Stimulated activated CD8-positive, alpha-beta memory T cell treated with anti-CD3 and anti-CD28 coated beads, Interleukin-7, amount 100 ng/mL, for 48 hours (primary cell): ENCODE measurements at regions not wholly inside any gene's neighbourhood (a gene's known extent, or its start where the extent isn't known, plus 50 kb on each side); places are given as distances from the start of the nearest gene placed in this dataset.
"Not testable (repeated sequence)": the region's sequence is repeated elsewhere in the genome, so short reads cannot be mapped to it uniquely, and the experiment has no call there.

ENCODE experiments used
- DNase-seq, 2 donors: peaks; one replicate each; pipeline ENCODE4 v3.0.0-alpha.2; 2020; ENCODE audit warnings: low read depth in 1 of 2; ENCODE audit errors: extremely low read depth in 1 of 2

DNA sequence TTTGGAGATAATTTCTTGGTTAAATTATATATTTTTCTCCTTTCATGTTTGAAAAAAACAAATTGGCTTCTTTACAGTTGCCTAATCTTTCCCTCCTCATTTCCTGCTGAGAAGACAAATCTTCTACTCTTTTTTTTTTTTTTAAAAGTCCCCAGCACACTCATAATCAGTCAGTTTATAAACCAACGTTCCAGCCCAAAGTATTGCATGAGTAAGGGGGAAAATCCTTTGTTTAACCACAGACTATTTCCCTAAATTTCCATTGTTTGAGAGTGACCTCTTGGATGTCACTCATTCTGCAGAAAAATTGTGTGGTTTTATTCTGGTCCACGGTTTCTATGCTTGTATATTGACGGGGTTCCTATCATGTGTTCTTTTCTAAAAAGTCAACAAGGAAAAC is 55.1 kb upstream of the TLR4 start:
- no peak for DNase-seq

DNA sequence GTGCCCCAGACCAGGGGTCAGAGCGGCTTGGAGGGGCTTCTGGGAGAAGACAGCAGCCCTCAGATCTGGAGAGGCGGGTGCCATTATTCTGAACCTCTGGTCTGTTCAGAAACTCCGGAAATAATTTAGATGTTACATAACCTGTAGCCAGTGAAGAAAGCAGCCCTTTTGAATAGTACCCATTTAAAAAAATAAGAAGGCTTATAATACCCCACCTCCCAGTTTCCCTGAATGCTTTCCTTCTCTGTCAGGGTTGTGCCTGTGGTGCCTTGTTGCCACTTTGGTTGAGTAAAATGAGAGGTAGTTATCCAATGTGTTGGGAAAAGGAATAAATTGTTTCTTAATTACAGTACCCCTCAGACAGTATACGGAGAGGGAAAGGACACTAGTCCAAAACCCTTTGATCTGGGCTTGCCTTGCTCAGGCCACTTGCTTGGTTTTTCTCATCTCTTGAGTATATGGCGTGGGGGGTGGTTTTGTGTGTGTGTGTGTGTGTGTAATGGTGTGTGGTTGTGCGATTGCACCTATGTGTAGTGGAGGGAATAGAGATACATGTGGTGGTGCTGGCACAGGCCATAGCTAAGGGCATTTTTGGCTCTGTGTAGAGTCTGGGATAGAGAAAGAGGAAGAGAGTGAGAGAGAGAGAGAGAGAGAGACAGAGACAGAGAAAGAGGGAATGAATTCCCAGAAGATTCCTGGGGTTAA is 59.1 kb upstream of the TLR4 start:
- no peak for DNase-seq

DNA sequence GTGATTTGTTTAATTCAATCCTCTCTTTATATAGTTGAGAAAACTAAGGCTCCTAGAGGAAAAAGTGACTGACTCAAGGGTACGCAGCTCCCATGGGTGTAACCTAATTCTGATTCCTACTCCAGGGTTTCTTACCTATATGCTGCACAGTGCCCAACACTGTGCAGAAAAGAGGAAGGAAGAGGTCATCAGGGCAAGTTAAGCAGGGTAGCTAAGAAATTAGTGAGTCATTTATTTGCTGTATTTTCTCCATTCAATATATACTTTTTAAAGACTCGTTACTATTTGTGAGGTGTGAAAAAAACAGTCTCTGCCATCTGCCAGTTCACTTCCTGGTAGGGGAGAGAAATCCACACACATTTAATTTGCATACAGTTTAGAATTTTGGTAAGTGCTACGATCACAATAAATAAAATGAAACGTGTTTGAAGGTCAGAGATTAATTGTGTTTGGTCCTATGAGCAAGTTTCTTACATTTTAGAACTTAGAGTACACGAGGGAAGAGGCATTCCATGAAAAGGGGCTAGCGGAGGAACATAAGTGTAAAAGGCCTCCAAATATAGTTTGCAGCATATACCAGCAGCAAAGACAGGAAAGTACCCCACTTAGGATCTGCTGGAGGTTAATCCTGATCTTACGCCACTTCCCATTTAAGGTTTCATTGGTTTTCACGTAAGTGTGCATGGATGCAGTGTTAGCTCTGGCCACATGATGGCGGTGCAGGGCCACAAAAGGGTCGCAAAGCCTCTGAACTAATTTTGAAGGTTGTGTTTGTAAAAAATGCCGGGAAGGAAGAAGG is 59.9 kb upstream of the TLR4 start:
- DNase-seq, result peak; percentile 10 to 26

DNA sequence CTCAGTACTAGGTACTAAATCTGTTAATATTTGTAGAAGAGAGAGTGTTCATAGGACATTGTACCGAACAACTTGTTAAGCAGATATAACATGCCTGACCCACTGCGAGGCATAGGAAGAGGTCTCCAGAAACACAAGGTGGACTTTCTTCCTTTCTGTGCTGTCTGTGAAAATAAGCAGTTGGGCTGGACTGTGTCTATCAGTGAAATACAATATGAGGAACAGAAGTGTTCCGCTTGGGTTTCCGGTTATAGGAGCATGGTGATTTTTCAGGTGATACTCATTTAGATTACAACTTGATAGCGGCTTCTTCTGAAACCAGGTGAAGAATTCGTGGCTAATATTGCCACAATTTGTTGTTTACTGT is 60.9 kb upstream of the TLR4 start:
- DNase-seq, result no peak

DNA sequence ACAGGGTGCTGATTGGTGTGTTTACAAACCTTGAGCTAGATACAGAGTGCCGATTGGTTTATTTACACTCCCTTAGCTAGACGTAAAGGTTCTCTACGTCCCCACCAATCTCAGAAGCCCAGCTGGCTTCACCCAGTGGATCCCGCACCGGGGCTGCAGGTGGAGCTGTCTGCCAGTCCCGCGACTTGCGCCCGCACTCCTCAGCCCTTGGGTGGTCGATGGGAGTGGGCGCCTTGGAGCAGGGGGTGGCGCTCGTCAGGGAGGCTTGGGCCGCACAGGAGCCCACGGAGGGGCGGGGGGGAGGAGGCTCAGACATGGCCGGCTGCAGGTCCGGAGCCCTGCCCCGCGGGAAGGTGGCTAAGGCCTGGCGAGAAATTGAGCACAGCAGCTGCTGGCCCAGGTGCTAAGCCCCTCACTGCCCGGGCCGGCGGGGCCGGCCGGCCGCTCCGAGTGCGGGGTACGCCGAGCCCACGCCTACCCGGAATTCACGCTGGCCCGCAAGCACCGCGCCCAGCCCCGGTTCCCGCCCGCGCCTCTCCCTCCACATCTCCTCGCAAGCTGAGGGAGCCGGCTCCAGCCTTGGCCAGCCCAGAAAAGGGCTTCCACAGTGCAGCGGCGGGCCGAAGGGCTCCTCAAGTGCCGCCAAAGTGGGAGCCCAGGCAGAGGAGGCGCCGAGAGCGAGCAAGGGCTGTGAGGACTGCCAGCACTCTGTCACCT is 61.5 kb upstream of the TLR4 start:
- not testable (repeated sequence) for DNase-seq

DNA sequence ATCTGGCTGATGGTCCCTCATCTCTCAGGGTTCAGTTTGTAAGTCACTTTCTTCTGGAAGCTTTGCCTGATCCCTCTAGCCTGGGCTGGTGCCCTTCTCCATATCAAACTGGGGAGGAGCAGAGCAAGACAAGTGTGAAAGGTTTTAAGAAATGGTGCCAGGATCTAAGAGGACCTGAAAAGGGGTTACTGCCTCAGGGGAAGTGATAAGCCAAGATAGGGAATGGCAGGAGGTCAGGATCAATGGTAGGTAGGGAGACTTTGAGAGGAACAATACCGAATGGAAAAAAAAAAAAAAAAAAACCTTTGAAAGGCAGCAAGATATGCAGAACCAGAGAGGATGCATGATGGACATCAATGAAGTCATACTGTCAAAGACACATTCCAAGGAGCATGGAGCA is 67.5 kb upstream of the TLR4 start:
- DNase-seq, result no peak

DNA sequence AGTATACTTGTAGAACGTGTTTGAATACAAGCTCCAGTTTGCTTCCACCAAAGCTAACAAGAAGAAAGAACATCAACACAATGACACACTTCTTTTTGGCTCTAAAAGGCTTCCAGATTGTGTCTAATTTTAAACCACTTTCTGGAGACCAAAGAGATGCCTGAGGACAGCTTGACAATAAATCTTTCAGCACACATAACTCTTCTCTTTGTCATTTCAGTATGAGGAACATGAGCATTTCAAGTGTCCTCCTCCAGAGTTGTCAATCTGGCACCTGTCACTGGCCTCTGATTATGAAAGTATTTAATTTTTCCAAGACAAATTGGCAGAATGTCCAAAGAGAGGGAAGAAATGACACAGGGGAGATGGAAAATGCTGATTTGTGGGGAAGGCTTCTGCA is 79.0 kb upstream of the TLR4 start:
- DNase-seq, result no peak

DNA sequence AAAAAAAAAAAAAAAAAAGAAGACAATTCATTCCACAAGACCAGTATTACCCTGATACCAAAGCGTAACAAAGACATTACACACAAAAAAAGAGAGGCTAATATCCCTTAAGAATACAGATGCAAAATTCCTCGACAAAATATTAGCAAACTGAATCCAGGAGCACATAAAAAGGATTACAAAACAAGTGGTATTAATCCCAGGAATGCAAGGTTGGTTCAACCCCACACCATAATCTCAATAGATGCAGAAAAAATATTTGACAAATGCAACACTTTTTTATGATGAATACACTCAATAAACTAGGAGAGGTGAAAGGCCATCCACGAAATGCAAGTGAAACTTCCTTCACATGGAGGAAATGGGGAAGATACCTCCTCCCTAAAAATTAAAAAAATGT is 80.1 kb upstream of the TLR4 start:
- no peak for DNase-seq

DNA sequence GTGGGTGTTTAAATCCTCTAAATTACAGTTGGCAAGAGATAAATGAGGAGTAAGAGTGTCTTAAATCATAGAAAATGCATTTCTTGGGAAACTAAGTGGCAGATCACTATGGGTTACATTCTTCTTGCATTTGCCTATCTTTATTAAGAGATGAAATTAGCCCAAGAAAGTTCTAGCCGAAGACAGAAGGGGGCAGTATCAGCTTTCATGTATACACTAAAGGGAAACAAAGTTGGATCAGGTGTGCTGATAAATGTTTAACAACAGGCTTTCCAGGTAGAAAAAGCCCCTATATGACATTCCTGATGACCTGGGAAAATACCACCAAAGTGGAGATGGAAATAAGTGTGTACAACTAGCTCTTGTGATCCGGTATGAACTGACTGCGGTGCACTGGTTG is 81.9 kb upstream of the TLR4 start:
- DNase-seq, result no peak

DNA sequence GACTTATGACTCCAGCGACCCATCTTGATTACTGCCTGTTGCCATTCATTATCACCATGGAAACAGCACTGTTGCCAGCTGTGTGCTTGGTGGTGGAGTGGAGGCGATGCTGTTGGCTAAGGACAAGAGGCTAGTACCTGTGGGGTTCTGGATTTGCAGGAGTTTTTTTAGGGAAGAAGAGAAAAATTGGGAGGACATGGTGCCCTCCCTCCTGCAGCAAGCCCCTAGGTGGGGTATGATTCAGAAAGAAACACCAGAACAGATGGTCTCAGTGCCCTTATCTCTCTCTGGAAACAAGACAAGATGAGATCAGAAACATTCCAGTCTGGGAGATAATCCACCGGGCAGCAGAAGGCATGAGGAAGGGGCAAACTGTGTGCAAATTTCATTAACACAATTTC is 87.8 kb upstream of the TLR4 start:
- no peak for DNase-seq

DNA sequence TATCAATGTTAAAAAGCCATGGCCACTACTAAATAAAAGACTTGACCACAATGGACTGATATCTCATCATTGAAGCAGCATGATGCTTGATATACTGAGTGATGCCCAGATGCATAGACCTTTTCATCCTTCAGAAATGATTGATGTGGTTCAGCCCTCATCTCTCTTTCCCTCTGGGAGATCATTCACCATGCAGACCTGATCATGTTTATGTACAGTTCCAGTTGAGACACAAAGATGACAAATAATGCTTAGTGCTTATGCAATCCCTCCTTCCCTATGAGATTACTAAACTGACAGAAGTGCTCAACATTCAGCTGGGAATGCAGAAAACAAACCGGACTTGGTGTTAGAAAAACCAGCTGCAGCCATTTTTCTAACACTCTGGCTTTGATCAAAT is 91.9 kb upstream of the TLR4 start:
- DNase-seq, result no peak

DNA sequence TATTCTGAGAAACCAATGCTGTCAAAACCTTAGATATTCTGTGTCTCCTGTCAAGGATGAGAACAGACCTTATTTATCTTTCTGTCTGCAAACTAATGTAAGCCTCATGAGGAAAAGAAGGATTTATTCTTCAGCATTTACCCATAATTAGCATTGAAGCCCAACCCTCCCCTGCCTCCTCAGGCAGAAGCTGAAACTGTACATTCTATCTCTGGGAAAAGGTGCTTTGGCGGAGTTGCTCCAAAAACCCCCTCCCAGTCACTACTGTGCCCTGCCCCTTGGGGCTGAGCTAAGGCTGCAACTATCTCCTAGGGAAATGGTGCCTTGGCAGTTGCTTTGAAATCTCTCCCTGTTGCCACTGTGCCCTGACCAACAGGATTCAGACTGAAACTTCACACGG is 106.2 kb upstream of the TLR4 start:
- DNase-seq, result no peak

DNA sequence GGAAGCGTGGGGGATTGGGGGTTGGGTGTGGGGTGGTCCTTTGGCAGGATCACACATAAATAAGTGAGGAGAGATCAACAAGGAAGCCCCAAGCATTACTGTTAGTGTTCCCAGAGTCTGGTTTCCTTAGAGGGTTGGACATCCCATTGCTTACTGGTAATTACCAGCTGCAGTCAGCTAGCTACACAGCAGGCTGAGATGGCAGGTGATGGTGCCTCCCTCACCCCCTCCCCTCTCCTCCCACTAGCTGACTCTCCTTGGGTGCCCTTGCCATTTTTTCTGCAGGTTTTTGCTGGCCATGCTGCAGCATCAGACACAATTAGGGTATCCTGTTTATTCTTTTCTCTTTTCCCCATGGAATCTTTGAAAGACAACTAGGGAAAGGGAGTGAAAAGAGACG is 107.5 kb upstream of the TLR4 start:
- DNase-seq, result no peak

DNA sequence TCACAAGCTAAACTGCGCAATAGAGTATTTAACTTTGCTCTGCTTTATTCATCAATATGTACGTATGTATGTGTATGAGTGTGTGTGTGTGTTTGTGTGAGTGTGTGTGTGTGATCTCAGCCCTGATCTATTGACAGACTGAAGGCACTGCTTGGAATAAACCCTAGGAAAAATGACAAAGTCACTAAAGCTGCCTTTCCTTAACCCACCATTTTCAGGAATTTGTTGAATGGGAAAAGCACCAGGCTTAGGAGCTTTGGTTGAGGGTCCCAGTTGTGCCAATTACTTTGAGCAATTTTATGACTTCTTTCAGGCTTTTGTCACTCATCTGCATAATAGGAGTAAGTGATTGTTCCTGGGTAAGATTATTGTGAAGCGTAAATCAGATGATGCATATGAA is 108.6 kb upstream of the TLR4 start:
- no peak for DNase-seq

DNA sequence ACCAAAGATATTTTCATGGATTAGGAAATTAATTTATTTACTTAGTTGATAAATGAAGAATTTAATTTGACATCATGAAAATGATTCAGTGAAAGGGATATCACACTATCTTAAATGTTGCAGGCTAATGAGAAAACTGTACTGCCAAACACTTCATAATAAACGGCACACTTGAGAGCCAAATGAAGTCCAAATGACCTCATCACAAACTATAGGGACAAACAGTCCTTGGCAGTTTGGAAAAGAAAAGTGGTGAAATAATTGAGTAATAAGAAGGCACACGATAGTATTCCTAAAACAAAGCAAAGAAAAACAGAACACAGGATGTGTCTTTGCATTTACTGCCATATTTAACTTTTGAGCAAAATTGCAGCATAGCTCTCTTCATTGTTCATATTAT is 116.9 kb upstream of the TLR4 start:
- DNase-seq, result no peak

DNA sequence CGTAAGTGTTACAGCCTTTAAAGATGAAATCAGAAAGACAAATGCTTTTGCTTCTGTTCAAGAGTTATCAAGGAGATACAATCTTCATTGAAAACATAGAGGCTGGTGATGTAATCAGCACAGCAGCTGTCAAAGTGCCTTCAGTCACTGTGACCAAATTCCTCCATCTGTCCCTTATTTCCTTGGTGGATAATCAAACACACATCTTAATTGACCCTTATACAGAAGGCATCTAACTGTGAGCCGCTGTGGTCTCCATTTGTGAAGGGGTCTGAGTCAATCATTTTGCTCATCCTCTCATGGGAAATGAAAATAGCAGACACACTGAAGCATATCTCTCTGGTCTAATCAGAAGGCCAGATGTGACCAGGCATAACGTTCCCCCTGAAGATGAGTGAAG is 130.1 kb upstream of the TLR4 start:
- DNase-seq, result no peak

DNA sequence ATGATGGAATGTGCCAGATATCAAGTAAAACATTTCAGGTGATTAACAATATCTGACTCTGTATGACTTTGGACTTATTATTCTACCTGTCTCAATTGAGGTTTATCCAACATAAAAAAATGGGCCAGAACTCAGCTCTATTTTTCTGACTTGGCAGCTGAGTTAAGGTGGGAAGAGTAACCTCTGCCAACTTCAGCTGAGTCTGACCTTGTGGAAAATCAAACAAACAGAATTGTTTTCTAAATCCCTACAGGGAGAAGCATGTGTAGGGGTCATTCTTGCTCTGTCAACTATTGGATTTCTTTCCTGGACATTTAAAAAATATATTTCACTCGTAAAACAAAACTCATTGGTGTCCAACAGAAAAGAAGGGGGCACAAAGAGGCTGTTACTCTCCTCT is 139.4 kb upstream of the TLR4 start:
- DNase-seq, result no peak

DNA sequence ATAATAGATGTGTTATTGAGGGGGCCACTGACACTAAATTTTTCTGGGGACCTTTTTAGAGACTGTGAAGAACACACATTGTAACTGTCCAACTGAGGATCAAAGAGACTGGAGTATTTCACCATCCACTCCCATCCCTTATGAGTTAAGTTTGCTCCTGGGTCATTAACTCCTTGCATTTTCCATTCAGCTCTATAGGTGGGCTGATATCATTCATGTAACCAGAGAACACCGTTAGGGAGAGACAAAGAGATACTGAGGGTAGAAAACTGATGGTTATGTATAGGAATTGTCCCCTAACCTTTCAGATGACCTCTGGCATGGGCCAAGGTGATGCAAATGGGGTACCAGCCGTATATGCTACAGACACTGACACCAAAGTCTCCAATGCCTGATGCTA is 142.4 kb upstream of the TLR4 start:
- DNase-seq, result no peak

DNA sequence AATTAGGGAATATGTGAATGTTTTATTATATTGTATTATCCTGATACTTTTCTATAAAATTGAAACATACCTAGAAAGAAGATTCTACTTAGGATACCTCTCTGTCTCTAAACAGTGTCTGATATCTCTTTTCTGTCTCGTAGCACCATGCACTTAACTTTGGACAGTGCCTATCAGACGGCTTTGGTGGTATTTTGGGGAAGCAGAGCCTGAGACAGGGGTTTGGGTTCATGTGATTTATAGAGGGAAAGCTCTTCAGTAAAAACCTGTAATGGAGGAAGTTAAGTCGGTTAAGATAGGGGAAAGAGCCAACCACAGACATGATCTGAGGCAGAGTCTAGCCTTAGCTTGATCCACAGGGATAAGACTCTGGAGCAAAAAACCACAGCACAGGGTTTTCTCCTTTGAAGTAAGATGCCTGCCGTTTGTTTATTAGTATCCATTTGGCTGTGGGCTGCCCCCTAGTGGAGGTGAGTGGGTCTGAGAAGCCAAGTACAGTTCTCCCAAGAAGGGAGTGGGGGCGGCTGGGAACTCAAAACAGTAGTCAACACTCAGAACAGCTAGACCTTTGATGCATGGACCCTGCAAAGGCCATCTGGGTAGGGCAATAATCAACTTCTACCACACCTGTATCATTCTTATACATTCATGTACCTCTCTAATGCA is 141.2 kb upstream of the ASTN2 start:
- DNase-seq, result peak in 1 of 2 donors; percentile 19

DNA sequence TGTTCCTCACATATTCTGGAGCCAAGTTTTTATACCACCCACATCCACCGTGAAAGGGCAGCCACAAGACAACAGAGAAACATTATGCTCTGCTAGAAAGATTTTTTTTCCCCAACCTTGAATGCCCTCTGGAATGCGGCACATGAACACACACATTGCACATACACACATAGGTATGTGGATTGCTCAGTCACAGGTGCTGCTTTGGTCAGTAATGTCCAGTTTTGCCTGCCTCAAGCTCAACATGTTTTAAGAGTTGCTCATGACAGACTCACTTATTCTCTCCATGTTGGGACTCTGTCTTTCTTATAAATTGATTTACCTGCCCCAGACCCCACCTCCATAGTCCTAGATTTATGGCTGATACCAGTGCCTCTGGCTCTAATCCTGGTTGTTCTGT is 138.0 kb upstream of the ASTN2 start:
- no peak for DNase-seq

DNA sequence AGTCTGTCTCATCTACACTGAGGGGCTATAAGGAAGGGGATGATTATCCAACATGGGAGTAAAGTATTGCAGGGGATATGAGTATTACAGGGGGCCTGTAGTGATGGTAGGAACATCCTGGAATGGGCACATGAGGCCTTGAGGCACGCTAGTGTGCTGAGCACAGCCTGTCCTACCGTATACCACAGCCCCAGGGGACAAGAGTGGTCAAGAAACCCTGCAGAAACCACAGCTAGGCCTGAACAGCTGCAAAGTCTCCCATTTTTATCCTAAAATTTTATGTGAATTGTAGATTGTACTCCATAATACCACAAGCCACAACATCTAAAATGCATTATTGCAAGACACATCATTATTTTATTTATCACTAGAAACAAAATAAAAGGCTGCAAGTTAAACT is 136.3 kb upstream of the ASTN2 start:
- DNase-seq, result no peak

DNA sequence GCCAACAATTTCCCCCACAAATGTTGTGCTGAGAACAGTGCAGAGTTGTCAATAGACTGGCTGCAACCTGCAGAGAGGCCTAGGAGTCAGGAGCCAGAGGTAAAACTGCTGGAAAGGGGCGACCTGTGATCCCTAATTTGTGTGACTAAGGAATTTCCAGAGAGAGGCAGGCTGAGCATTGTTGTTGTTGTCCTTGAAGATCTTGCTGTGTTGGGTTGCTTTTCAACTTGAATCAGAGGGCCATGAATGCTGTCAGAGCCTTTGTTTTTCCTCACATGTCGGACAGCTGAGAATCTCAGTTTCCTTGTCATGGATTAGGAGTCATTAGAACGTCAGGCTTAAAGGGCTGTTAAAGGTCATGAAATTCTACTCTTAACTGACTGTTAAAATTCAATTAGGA is 134.6 kb upstream of the ASTN2 start:
- DNase-seq, result no peak
